HCT116 (cell line): ENCODE measurements at regions not wholly inside any gene's neighbourhood (a gene's known extent, or its start where the extent isn't known, plus 50 kb on each side); places are given as distances from the start of the nearest gene placed in this dataset.

Experiments used
- ATAC-seq: fragments of 200-7000 bp; cut with Tn5 transposase; 2 replicates; pipeline ENCODE4 v1.9.1; 2020; ENCODE audit warnings: mild to moderate bottlenecking, moderate library complexity
- BruUV-seq: library from RNA; stranded (reverse); fragments of 400-500 nt; replicated peaks from 2 replicates; lab custom pipeline; 2021; lab: Mats Ljungman, UMichigan
- CTCF ChIA-PET: fragments of 300-600 bp; sonication (Branson Sonifier 250); formaldehyde crosslinking; loops from one replicate; lab custom pipeline; 2021; ENCODE audit warnings: antibody characterized with exemption; lab: Charles Lee
- POLR2A ChIA-PET: fragments of 300-600, 350-600 bp; sonication (Branson Sonifier 250); formaldehyde crosslinking; loops from one replicate; lab custom pipeline; 2021; ENCODE audit warnings: antibody characterized with exemption; lab: Charles Lee
- RAD21 ChIA-PET, 2 experiments: fragments of 300-600 bp; sonication (Branson Sonifier 250); formaldehyde crosslinking; loops; one replicate each; lab custom pipeline; 2023; ENCODE audit warnings: low total read pairs in 2 of 2; ENCODE audit not compliant: uncharacterized antibody in 2 of 2, unreplicated experiment in 2 of 2, low non-redundant PET in 1 of 2; lab: Charles Lee
- DNase-seq: peaks from one replicate; pipeline ENCODE4 v3.0.0-alpha.2; 2010; ENCODE audit warnings: low read depth, low spot score
- H2AFZ ChIP-seq: fragments of 200-600 bp; shearing (Covaris generic), sonication (generic); 2 replicates; pipeline ENCODE4 v1.6.1; 2017; ENCODE audit warnings: low read depth, mixed run types, mixed read lengths, antibody characterized with exemption, low read length; ENCODE audit not compliant: poor library complexity, severe bottlenecking
- H3K27ac ChIP-seq: 2 replicates; pipeline ENCODE4 v1.5.1; 2012; ENCODE audit warnings: low read depth, low read length
- H3K27me3 ChIP-seq: fragments of 200-600 bp; sonication (generic); 2 replicates; pipeline ENCODE4 v1.6.1; 2016; ENCODE audit warnings: mixed run types, low read length, mixed read lengths; ENCODE audit not compliant: insufficient read depth
- H3K36me3 ChIP-seq, 2 experiments: fragments of 200-500 bp in 1 of 2; fragments of 200-600 bp in 1 of 2; sonication (Bioruptor generic) in 1 of 2; sonication (generic) in 1 of 2; 2 replicates each; pipeline versions ENCODE4 v1.5.1 to v1.6.1; 2014 to 2016; ENCODE audit warnings: low read length in 2 of 2, inconsistent platforms in 1 of 2, mixed read lengths in 1 of 2, mixed run types in 1 of 2; ENCODE audit not compliant: insufficient read depth in 2 of 2, control insufficient read depth in 1 of 2
- H3K4me1 ChIP-seq, 2 experiments: fragments of 200-600 bp in 1 of 2; sonication (generic) in 1 of 2; 2 replicates each; pipeline versions ENCODE4 v1.5.1 to v1.6.1; 2012 to 2017; ENCODE audit warnings: low read length in 2 of 2, inconsistent platforms in 1 of 2, mild to moderate bottlenecking in 1 of 2, mixed read lengths in 1 of 2, mixed run types in 1 of 2, moderate library complexity in 1 of 2; ENCODE audit not compliant: insufficient read depth in 2 of 2, control insufficient read depth in 1 of 2
- H3K4me2 ChIP-seq: fragments of 200-600 bp; sonication (generic); 2 replicates; pipeline ENCODE4 v1.6.1; 2017; ENCODE audit warnings: mixed run types, low read length, mixed read lengths
- H3K4me3 ChIP-seq, 2 experiments: fragments of 200-600 bp in 1 of 2; sonication (generic) in 1 of 2; replicated peaks in 1 of 2; 2 replicates each; pipeline ENCODE4 v1.5.1; 2011 to 2016; ENCODE audit warnings: low read length in 2 of 2, control low read depth in 1 of 2, low read depth in 1 of 2, mild to moderate bottlenecking in 1 of 2, mixed read lengths in 1 of 2, mixed run types in 1 of 2
- H3K79me2 ChIP-seq: fragments of 200-600 bp; sonication (generic); 2 replicates; pipeline ENCODE4 v1.6.1; 2017; ENCODE audit warnings: mild to moderate bottlenecking, mixed run types, low read length, moderate library complexity, mixed read lengths; ENCODE audit not compliant: insufficient read depth
- H3K9ac ChIP-seq: fragments of 200-600 bp; sonication (generic); 2 replicates; pipeline ENCODE4 v1.6.1; 2016; ENCODE audit warnings: low read length, mixed read lengths
- H3K9me2 ChIP-seq: fragments of 200-600 bp; sonication (generic), shearing (Covaris generic); 2 replicates; pipeline ENCODE4 v1.6.1; 2017; ENCODE audit warnings: mixed run types, mild to moderate bottlenecking, moderate library complexity; ENCODE audit not compliant: insufficient read depth
- H3K9me3 ChIP-seq, 2 experiments: fragments of 200-500 bp in 1 of 2; fragments of 200-600 bp in 1 of 2; sonication (Bioruptor generic) in 1 of 2; sonication (generic) in 1 of 2; 2 replicates each; pipeline ENCODE4 v1.6.1; 2014 to 2017; ENCODE audit warnings: low read length in 2 of 2, mixed read lengths in 2 of 2, inconsistent platforms in 1 of 2, low read depth in 1 of 2, mild to moderate bottlenecking in 1 of 2, mixed run types in 1 of 2, moderate library complexity in 1 of 2; ENCODE audit not compliant: control insufficient read depth in 1 of 2, insufficient read depth in 1 of 2
- H4K20me1 ChIP-seq: fragments of 200-600 bp; sonication (generic), shearing (Covaris generic); 2 replicates; pipeline ENCODE4 v1.6.1; 2017; ENCODE audit warnings: mixed run types, mild to moderate bottlenecking, moderate library complexity; ENCODE audit not compliant: insufficient read depth
- ATF3 ChIP-seq: IDR thresholded peaks from 2 replicates; pipeline ENCODE4 v1.6.1; 2012
- CBX3 ChIP-seq: IDR thresholded peaks from 2 replicates; pipeline ENCODE4 v1.6.1; 2012; ENCODE audit warnings: low read depth
- CTCF ChIP-seq, 3 experiments: fragments of 200-600 bp in 1 of 3; sonication (generic) in 1 of 3; IDR thresholded peaks in 2 of 3; conservative IDR thresholded peaks in 1 of 3; 2 replicates each; pipeline ENCODE4 v1.5.1; 2012 to 2017; ENCODE audit warnings: low read depth in 2 of 3, low read length in 2 of 3, antibody characterized with exemption in 1 of 3, borderline replicate concordance in 1 of 3, control low read depth in 1 of 3, mild to moderate bottlenecking in 1 of 3, mixed read lengths in 1 of 3, mixed run types in 1 of 3, moderate library complexity in 1 of 3; ENCODE audit not compliant: insufficient read depth in 1 of 3
- ELF1 ChIP-seq: IDR thresholded peaks from 2 replicates; pipeline ENCODE4 v1.6.1; 2012; ENCODE audit warnings: low read depth, borderline replicate concordance
- EZH2 ChIP-seq: fragments of 200-600 bp; sonication (generic); IDR thresholded peaks from 2 replicates; pipeline ENCODE4 v1.6.1; 2017; ENCODE audit warnings: antibody characterized with exemption, mixed run types
- EZH2phosphoT487 ChIP-seq: fragments of 200-600 bp; IDR thresholded peaks from 2 replicates; pipeline ENCODE4 v1.6.1; 2018; ENCODE audit warnings: antibody characterized with exemption, borderline replicate concordance
- JUND ChIP-seq: IDR thresholded peaks from 2 replicates; pipeline ENCODE4 v1.6.1; 2012
- POLR2A ChIP-seq: IDR thresholded peaks from 2 replicates; pipeline ENCODE4 v1.7.0; 2011; ENCODE audit warnings: borderline replicate concordance; ENCODE audit not compliant: insufficient read depth, insufficient read length; ENCODE audit errors: extremely low read depth
- RAD21 ChIP-seq: IDR thresholded peaks from 2 replicates; pipeline ENCODE4 v1.6.1; 2012; ENCODE audit warnings: low read depth, mild to moderate bottlenecking
- REST ChIP-seq: IDR thresholded peaks from 2 replicates; pipeline ENCODE4 v1.6.1; 2012; ENCODE audit warnings: low read depth
- SIN3A ChIP-seq: IDR thresholded peaks from 2 replicates; pipeline ENCODE4 v1.6.1; 2012; ENCODE audit warnings: low read depth
- SRF ChIP-seq: IDR thresholded peaks from 2 replicates; pipeline ENCODE4 v1.6.1; 2012; ENCODE audit warnings: low read depth
- TCF7L2 ChIP-seq: IDR thresholded peaks from 2 replicates; pipeline ENCODE4 v1.7.0; 2011; ENCODE audit warnings: borderline replicate concordance, inconsistent platforms; ENCODE audit not compliant: insufficient read depth, insufficient read length; ENCODE audit errors: extremely low read depth
- ZFX ChIP-seq: fragments of 450-650 bp; IDR thresholded peaks from 2 replicates; pipeline ENCODE4 v1.6.1; 2017
- ZNF274 ChIP-seq: fragments of 200-500 bp; sonication (Bioruptor generic); IDR thresholded peaks from 2 replicates; pipeline ENCODE4 v1.6.1; 2014; ENCODE audit warnings: mild to moderate bottlenecking, low read depth, low read length, inconsistent platforms
- intact Hi-C: fragments of 100-400 bp; cut with micrococcal nuclease; formaldehyde crosslinking; loops from 2 replicates; pipeline ENCODE4 v1.10.0; 2022
- TF ChIP-seq, protein P1 (sequence below): IDR thresholded peaks from 2 replicates; pipeline ENCODE4 v1.6.1; 2011; ENCODE audit warnings: mild to moderate bottlenecking, low read length, moderate library complexity; ENCODE audit not compliant: insufficient replicate concordance; ENCODE audit errors: extremely low read depth
- TF ChIP-seq, protein P2 (sequence below): IDR thresholded peaks from 2 replicates; pipeline ENCODE4 v1.6.1; 2012

DNA sequence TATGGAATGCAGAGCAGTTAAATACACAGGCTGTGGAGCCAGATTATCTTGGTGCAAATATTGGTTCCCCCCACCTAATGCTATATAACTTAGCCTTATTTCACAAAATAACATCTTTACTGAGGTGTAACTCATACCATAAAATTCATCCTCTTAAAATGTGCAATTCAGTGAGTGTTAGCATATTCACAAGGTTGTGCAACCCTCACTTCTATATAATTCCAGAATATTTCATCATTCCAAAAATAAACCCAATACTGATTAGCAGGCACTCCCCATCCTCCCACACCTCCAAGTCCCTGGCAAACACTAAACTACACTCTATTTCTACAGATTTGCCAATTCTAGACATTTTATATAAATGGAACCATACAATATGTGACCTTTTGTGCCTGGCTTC, 116.3 kb upstream of the CNTN1 start:
- H3K27ac ChIP-seq: no peak overlapping the region
- BruUV-seq: no TSS peak
- H3K4me2 ChIP-seq: no peak overlapping the region
- CTCF ChIA-PET: no interaction called here
- H4K20me1 ChIP-seq: no peaks in the 10 kb centered on the region
- H3K9ac ChIP-seq: no peak overlapping the region
- no peak overlapping the region for H2AFZ ChIP-seq
- no peaks in the 10 kb centered on the region for H3K79me2 ChIP-seq
- TF ChIP-seq, protein P1, sequence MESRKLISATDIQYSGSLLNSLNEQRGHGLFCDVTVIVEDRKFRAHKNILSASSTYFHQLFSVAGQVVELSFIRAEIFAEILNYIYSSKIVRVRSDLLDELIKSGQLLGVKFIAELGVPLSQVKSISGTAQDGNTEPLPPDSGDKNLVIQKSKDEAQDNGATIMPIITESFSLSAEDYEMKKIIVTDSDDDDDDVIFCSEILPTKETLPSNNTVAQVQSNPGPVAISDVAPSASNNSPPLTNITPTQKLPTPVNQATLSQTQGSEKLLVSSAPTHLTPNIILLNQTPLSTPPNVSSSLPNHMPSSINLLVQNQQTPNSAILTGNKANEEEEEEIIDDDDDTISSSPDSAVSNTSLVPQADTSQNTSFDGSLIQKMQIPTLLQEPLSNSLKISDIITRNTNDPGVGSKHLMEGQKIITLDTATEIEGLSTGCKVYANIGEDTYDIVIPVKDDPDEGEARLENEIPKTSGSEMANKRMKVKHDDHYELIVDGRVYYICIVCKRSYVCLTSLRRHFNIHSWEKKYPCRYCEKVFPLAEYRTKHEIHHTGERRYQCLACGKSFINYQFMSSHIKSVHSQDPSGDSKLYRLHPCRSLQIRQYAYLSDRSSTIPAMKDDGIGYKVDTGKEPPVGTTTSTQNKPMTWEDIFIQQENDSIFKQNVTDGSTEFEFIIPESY: no peak
- TF ChIP-seq, protein P2, sequence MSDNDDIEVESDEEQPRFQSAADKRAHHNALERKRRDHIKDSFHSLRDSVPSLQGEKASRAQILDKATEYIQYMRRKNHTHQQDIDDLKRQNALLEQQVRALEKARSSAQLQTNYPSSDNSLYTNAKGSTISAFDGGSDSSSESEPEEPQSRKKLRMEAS: no peak
- no peak for TF ChIP-seq ZFX
- no peak for TF ChIP-seq REST
- no peak for TF ChIP-seq CTCF (IDR thresholded peaks at IDR 0.05 in 2 of 3, conservative IDR thresholded peaks at IDR 0.05 in 1 of 3; ENCODE audit: borderline replicate concordance in 1 of 3, insufficient read depth in 1 of 3, low read depth in 2 of 3, low read length in 2 of 3)
- TF ChIP-seq CBX3: no peak
- no peak for TF ChIP-seq ELF1
- TF ChIP-seq RAD21: no peak
- no peak for TF ChIP-seq EZH2
- TF ChIP-seq POLR2A: no peak
- TF ChIP-seq SIN3A: no peak
- TF ChIP-seq JUND: no peak
- TF ChIP-seq ZNF274: no peak
- no peak for TF ChIP-seq ATF3
- TF ChIP-seq SRF: no peak
- TF ChIP-seq TCF7L2: no peak
- no peak for TF ChIP-seq EZH2phosphoT487
- H3K4me3 ChIP-seq: no peak overlapping the region
- intact Hi-C loops: no loop called here
- ATAC-seq (no peak), DNase-seq (no peak)
- POLR2A ChIA-PET: no interaction called here
- no peaks in the 10 kb centered on the region for H3K27me3 ChIP-seq
- H3K9me3 ChIP-seq: no peaks in the 10 kb centered on the region; a peak in 1 of 4 replicates
- no peaks in the 10 kb centered on the region for H3K36me3 ChIP-seq
- H3K9me2 ChIP-seq: no peaks in the 10 kb centered on the region
- RAD21 ChIA-PET: no interaction called here
- H3K4me1 ChIP-seq: no peaks in the 10 kb centered on the region
